ENCODE measurements at regions not wholly inside any gene's neighbourhood (a gene's known extent, or its start where the extent isn't known, plus 50 kb on each side); places are given as distances from the start of the nearest gene placed in this dataset.

DNA sequence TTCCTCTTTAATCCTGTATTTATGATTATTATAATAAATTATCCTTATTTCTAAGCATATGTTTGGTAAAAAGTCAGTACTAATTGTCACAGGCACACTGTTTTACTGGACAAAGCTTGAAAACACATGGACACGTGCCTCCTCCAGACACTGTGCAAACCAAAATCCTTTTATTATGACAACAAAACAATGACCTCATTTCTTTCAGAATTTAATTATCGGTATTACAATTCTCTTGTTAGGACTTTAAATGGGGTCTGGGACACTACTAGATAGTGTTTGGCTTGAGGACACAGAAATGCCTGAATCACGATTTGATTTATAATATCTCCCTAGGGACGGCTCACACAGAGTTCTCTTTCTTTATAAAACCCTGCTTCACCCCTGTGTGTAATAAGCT is 107.3 kb upstream of the IGSF10 start:
- no peak for TF ChIP-seq CTCF (IDR thresholded peaks at IDR 0.05; ENCODE audit: insufficient read depth, low read length)
- peak; percentile 38 for DNase-seq (ENCODE audit: low read depth)
- H3K4me3 ChIP-seq (ENCODE audit: low read depth, low read length), result no peak overlapping the region

DNA sequence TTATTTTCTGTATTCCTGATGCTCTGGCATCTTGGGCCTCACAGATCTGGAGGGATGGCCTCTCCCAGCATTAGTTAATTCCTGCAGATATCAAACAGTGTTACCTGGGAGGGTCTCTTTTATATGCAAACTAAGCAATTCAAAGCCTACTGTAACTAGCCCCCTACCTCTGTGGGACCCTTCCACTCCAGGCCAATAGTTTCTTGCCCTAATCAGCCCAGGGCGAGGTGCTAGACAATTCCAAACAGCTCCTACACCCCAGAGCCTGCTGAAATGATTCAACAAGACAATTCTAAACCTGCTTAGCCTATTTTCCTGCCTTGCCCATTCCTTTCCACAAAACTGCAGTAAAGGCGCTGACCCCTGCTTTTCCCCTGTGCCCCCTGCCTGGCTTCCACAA is 106.6 kb upstream of the IGSF10 start:
- no peak overlapping the region for H3K4me3 ChIP-seq (ENCODE audit: low read depth, low read length)
- TF ChIP-seq CTCF (IDR thresholded peaks at IDR 0.05; ENCODE audit: insufficient read depth, low read length), result no peak
- DNase-seq (ENCODE audit: low read depth), result no peak

- no peak overlapping the region for H3K4me3 ChIP-seq (ENCODE audit: low read depth, low read length)
- DNase-seq (ENCODE audit: low read depth), result no peak
- no peak for TF ChIP-seq CTCF (IDR thresholded peaks at IDR 0.05; ENCODE audit: insufficient read depth, low read length)
Measured at GRCh38 chr3:151564261-151564660, 103.4 kb upstream of the IGSF10 start.

GRCh38 chr3:151563305-151563704 is 102.4 kb upstream of the IGSF10 start:
- no peak for TF ChIP-seq CTCF (IDR thresholded peaks at IDR 0.05; ENCODE audit: insufficient read depth, low read length)
- no peak overlapping the region for H3K4me3 ChIP-seq (ENCODE audit: low read depth, low read length)
- DNase-seq (ENCODE audit: low read depth), result no peak

DNA sequence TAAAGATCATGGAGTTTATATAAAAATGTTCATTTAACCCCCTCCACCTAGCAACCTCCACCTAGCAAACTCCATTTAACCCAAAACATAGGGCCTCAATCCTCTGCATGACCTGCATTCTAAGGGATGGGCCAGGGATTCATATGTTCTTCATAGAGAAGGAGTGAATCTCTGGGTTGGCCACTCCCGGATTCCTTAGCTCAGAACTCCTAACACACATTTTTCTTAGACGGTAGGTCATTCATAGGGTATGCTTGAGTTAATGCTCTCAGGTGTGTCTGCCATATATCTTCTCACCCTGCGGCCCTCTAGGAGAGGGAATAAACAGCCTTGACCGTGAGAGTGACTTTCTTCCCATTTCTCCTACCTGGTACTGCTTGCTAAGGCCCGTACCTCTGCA is 102.0 kb upstream of the IGSF10 start:
- no peak for TF ChIP-seq CTCF (IDR thresholded peaks at IDR 0.05; ENCODE audit: insufficient read depth, low read length)
- DNase-seq (ENCODE audit: low read depth), result no peak
- H3K4me3 ChIP-seq (ENCODE audit: low read depth, low read length), result no peak overlapping the region

- peak; percentile 85 for DNase-seq (ENCODE audit: low read depth)
- H3K4me3 ChIP-seq (ENCODE audit: low read depth, low read length), result no peak overlapping the region
Measured at GRCh38 chr3:151561878-151562277, 101.0 kb upstream of the IGSF10 start.

More at GRCh38 chr3:151561878-151562277, 101.0 kb upstream of the IGSF10 start:
- no peak for TF ChIP-seq CTCF (IDR thresholded peaks at IDR 0.05; ENCODE audit: insufficient read depth, low read length)
